K562 (cell line): ENCODE measurements at regions not wholly inside any gene's neighbourhood (a gene's known extent, or its start where the extent isn't known, plus 50 kb on each side); places are given as distances from the start of the nearest gene placed in this dataset.

ENCODE experiments used
- ATAC-seq: fragments of 200-7000 bp; cut with Tn5 transposase; 3 replicates; pipeline ENCODE4 v1.9.1; 2020; ENCODE audit warnings: moderate library complexity
- BruUV-seq: library from RNA; stranded (reverse); fragments of 400-500 nt; replicated peaks from 2 replicates; lab custom pipeline; 2021; lab: Mats Ljungman, UMichigan
- CTCF ChIA-PET: fragments of 300-600 bp; formaldehyde crosslinking; extraction: SDS; loops from one replicate; lab custom pipeline; 2021; ENCODE audit warnings: low intra/inter-chr PET ratio; lab: Yijun Ruan, JAX
- POLR2A ChIA-PET: fragments of 300-600, 350-650 bp; sonication (Branson Sonifier 250); formaldehyde crosslinking; extraction: SDS; loops from one replicate; lab custom pipeline; 2021; ENCODE audit warnings: antibody characterized with exemption, inconsistent platforms; lab: Yijun Ruan, JAX
- DNase-seq, 4 experiments: peaks; one replicate each; pipeline versions ENCODE4 v3.0.0 to v3.0.0-alpha.2; 2011 to 2018; ENCODE audit warnings: low spot score in 3 of 4, mixed read lengths in 3 of 4; ENCODE audit errors: extremely low read depth in 1 of 4
- FAIRE-seq: peaks from 2 replicates; lab custom pipeline; 2011; peaks lifted over from hg19 to GRCh38; lab: Jason Lieb, UNC
- H2AFZ ChIP-seq: 2 replicates; pipeline ENCODE4 v1.6.0; 2011; ENCODE audit warnings: low read depth, low read length, control low read depth, inconsistent platforms
- H3K27ac ChIP-seq: fragments of 200-600 bp; 3 replicates; pipeline ENCODE4 v1.8.0; 2011; ENCODE audit warnings: low read depth, mild to moderate bottlenecking, control low read depth, inconsistent platforms, low read length, moderate library complexity, mixed read lengths; ENCODE audit errors: extremely low read depth
- H3K27me3 ChIP-seq, 2 experiments: fragments of 300-600 bp in 1 of 2; 2 replicates in 1 of 2; 3 replicates in 1 of 2; pipeline versions ENCODE4 v1.6.0 to v1.8.0; 2011; ENCODE audit warnings: inconsistent platforms in 2 of 2, low read length in 2 of 2, mild to moderate bottlenecking in 1 of 2, mixed read lengths in 1 of 2, moderate library complexity in 1 of 2; ENCODE audit not compliant: control insufficient read depth in 2 of 2, insufficient read depth in 2 of 2
- H3K36me3 ChIP-seq: fragments of 300-600 bp; 3 replicates; pipeline ENCODE4 v1.8.0; 2011; ENCODE audit warnings: mild to moderate bottlenecking, low read length, inconsistent platforms; ENCODE audit not compliant: control insufficient read depth, insufficient read depth
- H3K4me1 ChIP-seq, 2 experiments: fragments of 200-600 bp in 1 of 2; replicated peaks in 1 of 2; 2 replicates in 1 of 2; 3 replicates in 1 of 2; pipeline versions ENCODE4 v1.5.1 to v1.8.0; 2011; ENCODE audit warnings: inconsistent platforms in 2 of 2, low read length in 2 of 2, mild to moderate bottlenecking in 1 of 2, mixed read lengths in 1 of 2, moderate library complexity in 1 of 2; ENCODE audit not compliant: control insufficient read depth in 2 of 2, insufficient read depth in 2 of 2
- H3K4me2 ChIP-seq: 2 replicates; pipeline ENCODE4 v1.6.1; 2011; ENCODE audit warnings: low read length, control low read depth, inconsistent platforms, mixed read lengths; ENCODE audit not compliant: insufficient read depth
- H3K4me3 ChIP-seq: fragments of 200-600 bp; sonication (generic), shearing (Covaris generic); 2 replicates; pipeline ENCODE4 v1.5.1; 2016; ENCODE audit warnings: control low read depth, inconsistent platforms
- H3K79me2 ChIP-seq: fragments of 200-600 bp; 3 replicates; pipeline ENCODE4 v1.8.0; 2011; ENCODE audit warnings: low read length, inconsistent platforms; ENCODE audit not compliant: control insufficient read depth, insufficient read depth
- H3K9ac ChIP-seq, 2 experiments: 2 replicates each; pipeline versions ENCODE4 v1.6.0 to v1.6.1; 2011; ENCODE audit warnings: low read depth in 2 of 2, low read length in 2 of 2, control low read depth in 1 of 2, inconsistent platforms in 1 of 2, mild to moderate bottlenecking in 1 of 2, mixed read lengths in 1 of 2; ENCODE audit not compliant: insufficient read depth in 1 of 2
- H3K9me1 ChIP-seq: one replicate; pipeline ENCODE4 v1.6.0; 2011; ENCODE audit warnings: inconsistent platforms, mild to moderate bottlenecking, low read length, moderate library complexity; ENCODE audit not compliant: control insufficient read depth, insufficient read depth
- H3K9me3 ChIP-seq: replicated peaks from 2 replicates; pipeline ENCODE4 v1.5.1; 2011; ENCODE audit warnings: low read depth, low read length, inconsistent platforms; ENCODE audit not compliant: control insufficient read depth, insufficient read depth
- H4K20me1 ChIP-seq: replicated peaks from 2 replicates; pipeline ENCODE4 v1.6.1; 2011; ENCODE audit warnings: low read length, inconsistent platforms, mixed read lengths; ENCODE audit not compliant: control insufficient read depth, insufficient read depth
- AFF1 ChIP-seq, 2 experiments: fragments of 450-650 bp; IDR thresholded peaks; 2 replicates each; pipeline ENCODE4 v1.6.1; 2018; ENCODE audit warnings: mild to moderate bottlenecking in 2 of 2, low read depth in 1 of 2; ENCODE audit not compliant: partially characterized antibody in 2 of 2
- ARID3A ChIP-seq: IDR thresholded peaks from 2 replicates; pipeline ENCODE4 v1.6.1; 2012; ENCODE audit warnings: low read depth, low read length, improper control_type of control experiment, borderline replicate concordance
- HDAC1 ChIP-seq, 2 experiments: fragments of 450-650 bp; IDR thresholded peaks; 2 replicates each; pipeline ENCODE4 v1.6.1; 2016 to 2017; ENCODE audit warnings: inconsistent platforms in 1 of 2, mild to moderate bottlenecking in 1 of 2, moderate library complexity in 1 of 2
- MAX ChIP-seq: sonication (generic); formaldehyde crosslinking; IDR thresholded peaks from 2 replicates; pipeline ENCODE4 v1.9.0; 2022; ENCODE audit warnings: mild to moderate bottlenecking, missing genetic modification reagents
- NR2C1 ChIP-seq, 2 experiments: fragments of 450-650 bp; IDR thresholded peaks; 2 replicates each; pipeline ENCODE4 v1.6.1; 2017; ENCODE audit warnings: mild to moderate bottlenecking in 2 of 2, antibody characterized with exemption in 1 of 2, inconsistent platforms in 1 of 2, missing compliant biosample characterization in 1 of 2, missing genetic modification characterization in 1 of 2
- NR2C2 ChIP-seq, 2 experiments: fragments of 200-800 bp in 1 of 2; sonication (Bioruptor generic) in 1 of 2; sonication (generic) in 1 of 2; formaldehyde crosslinking in 1 of 2; IDR thresholded peaks; 2 replicates each; pipeline versions ENCODE4 v1.6.1 to v1.8.0; 2016 to 2022; ENCODE audit warnings: mild to moderate bottlenecking in 1 of 2, missing compliant biosample characterization in 1 of 2, missing genetic modification characterization in 1 of 2, missing genetic modification reagents in 1 of 2
- POLR3G ChIP-seq: IDR thresholded peaks from 2 replicates; pipeline ENCODE4 v1.6.1; 2011; ENCODE audit not compliant: insufficient read length, insufficient replicate concordance; ENCODE audit errors: extremely low read depth
- SMARCB1 ChIP-seq: IDR thresholded peaks from 2 replicates; pipeline ENCODE4 v1.6.1; 2011; ENCODE audit warnings: improper control_type of control experiment, low read depth; ENCODE audit not compliant: insufficient read length
- STAT5A ChIP-seq: IDR thresholded peaks from 2 replicates; pipeline ENCODE4 v1.6.1; 2012; ENCODE audit warnings: low read length, inconsistent platforms, borderline replicate concordance
- ZNF133 ChIP-seq: fragments of 250-450 bp; sonication (Bioruptor Pico); IDR thresholded peaks from 2 replicates; pipeline ENCODE4 v1.4.0; 2020; ENCODE audit warnings: mild to moderate bottlenecking
- ZNF24 ChIP-seq: fragments of 450-650 bp; IDR thresholded peaks from 2 replicates; pipeline ENCODE4 v1.6.1; 2016
- WGBS: fragments of 100-300 bp; shearing (Covaris generic); methylation state at CpG from one replicate; pipeline ENCODE4 v1.1.6; 2016; ENCODE audit warnings: low coverage, mixed read lengths; ENCODE audit not compliant: insufficient coverage; ENCODE audit errors: missing lambda C conversion rate; 5-methylcytosine and 5-hydroxymethylcytosine counted together
- in situ Hi-C: fragments of 300-500 bp; cut with MboI; formaldehyde crosslinking; loops from 4 replicates; pipeline ENCODE4 v1.15.0; 2018; ENCODE audit warnings: inconsistent platforms, mixed read lengths
- intact Hi-C: fragments of 100-400 bp; cut with micrococcal nuclease; formaldehyde crosslinking; loops from 2 replicates; pipeline ENCODE4 v1.14.2; 2022

GRCh38 chr15:72934921-72935320 lies 117.3 kb upstream of the NEO1 start:
- intact Hi-C loops: no loop called here
- Histone ChIP-seq H3K36me3 (no peaks in the 10 kb centered on the region), H3K4me2 (no peak overlapping the region), H4K20me1 (no peaks in the 10 kb centered on the region), H3K27me3 (peaks cover 0 to 13% of the 10 kb centered on the region in 2 experiments; a peak in 1 of 5 replicates), H3K27ac (no peak overlapping the region), H3K9me1 (no peaks in the 10 kb centered on the region), H2AFZ (no peak overlapping the region), H3K4me3 (no peak overlapping the region), H3K79me2 (no peaks in the 10 kb centered on the region), H3K4me1 (no peaks in the 10 kb centered on the region), H3K9ac (no peak overlapping the region), H3K9me3 (no peaks in the 10 kb centered on the region)
- BruUV-seq: no TSS peak
- ATAC-seq (no peak), DNase-seq (no peak), FAIRE-seq (no peak)
- WGBS: 17% methylated on average over 4 of the region's 4 CpGs
- CTCF ChIA-PET: no interaction called here
- POLR2A ChIA-PET: no interaction called here
- in situ Hi-C loops: no loop called here
- TF ChIP-seq ZNF133 (CRISPR knock-in tag) (no peak), SMARCB1 (no peak), AFF1 (IDR thresholded peaks at IDR 0.05; ENCODE audit: low read depth in 1 of 2, partially characterized antibody in 2 of 2) (no peak), ZNF24 (no peak), ARID3A (no peak), MAX (no peak), HDAC1 (IDR thresholded peaks at IDR 0.05) (no peak), NR2C1 (IDR thresholded peaks at IDR 0.05) (no peak), NR2C1 (tag; IDR thresholded peaks at IDR 0.05) (no peak), POLR3G (no peak), NR2C2 (CRISPR knock-in tag; IDR thresholded peaks at IDR 0.05) (no peak), NR2C2 (tag; IDR thresholded peaks at IDR 0.05) (no peak), STAT5A (no peak)
